D721Med (cell line): ENCODE measurements at regions not wholly inside any gene's neighbourhood (a gene's known extent, or its start where the extent isn't known, plus 50 kb on each side); places are given as distances from the start of the nearest gene placed in this dataset.

Experiments used
- DNase-seq: peaks from one replicate; pipeline ENCODE4 v3.0.0; 2011; ENCODE audit warnings: low spot score; ENCODE audit not compliant: insufficient read length
- FAIRE-seq: peaks from 2 replicates; lab custom pipeline; 2011; peaks lifted over from hg19 to GRCh38; lab: Jason Lieb, UNC
- TF ChIP-seq, protein P1 (sequence below): IDR thresholded peaks from 2 replicates; pipeline ENCODE4 v1.5.1; 2012; ENCODE audit warnings: mild to moderate bottlenecking, control low read depth; ENCODE audit not compliant: insufficient read depth; ENCODE audit errors: missing control alignments

DNA sequence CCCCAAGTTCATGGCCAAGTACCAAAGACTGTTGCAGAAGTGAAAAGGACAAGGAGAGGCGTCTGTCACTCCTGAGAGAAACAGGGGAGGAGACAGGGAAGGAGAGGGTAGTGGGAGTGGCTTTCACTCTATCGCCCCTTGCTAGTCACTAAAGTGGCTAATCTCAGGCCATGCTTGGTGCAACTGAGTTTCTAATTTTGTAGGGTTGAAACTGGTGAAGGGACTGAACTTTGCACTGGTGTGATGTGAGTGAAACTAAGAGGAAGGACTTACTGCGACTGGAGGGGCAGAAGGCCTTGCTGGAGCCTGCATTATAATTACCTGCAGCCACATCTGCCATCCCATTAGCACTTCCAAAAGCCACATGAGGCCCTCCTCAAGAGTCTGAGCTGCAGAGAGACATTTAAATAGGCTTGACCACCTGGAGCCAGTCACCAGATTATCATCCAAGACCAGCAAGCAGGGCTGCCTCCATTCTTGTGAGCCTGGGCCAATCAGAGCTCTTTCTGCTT, 107.2 kb upstream of the EEPD1 start:
- FAIRE-seq (no peak), DNase-seq (no peak)
- TF ChIP-seq, protein P1, sequence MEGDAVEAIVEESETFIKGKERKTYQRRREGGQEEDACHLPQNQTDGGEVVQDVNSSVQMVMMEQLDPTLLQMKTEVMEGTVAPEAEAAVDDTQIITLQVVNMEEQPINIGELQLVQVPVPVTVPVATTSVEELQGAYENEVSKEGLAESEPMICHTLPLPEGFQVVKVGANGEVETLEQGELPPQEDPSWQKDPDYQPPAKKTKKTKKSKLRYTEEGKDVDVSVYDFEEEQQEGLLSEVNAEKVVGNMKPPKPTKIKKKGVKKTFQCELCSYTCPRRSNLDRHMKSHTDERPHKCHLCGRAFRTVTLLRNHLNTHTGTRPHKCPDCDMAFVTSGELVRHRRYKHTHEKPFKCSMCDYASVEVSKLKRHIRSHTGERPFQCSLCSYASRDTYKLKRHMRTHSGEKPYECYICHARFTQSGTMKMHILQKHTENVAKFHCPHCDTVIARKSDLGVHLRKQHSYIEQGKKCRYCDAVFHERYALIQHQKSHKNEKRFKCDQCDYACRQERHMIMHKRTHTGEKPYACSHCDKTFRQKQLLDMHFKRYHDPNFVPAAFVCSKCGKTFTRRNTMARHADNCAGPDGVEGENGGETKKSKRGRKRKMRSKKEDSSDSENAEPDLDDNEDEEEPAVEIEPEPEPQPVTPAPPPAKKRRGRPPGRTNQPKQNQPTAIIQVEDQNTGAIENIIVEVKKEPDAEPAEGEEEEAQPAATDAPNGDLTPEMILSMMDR: no peak

DNA sequence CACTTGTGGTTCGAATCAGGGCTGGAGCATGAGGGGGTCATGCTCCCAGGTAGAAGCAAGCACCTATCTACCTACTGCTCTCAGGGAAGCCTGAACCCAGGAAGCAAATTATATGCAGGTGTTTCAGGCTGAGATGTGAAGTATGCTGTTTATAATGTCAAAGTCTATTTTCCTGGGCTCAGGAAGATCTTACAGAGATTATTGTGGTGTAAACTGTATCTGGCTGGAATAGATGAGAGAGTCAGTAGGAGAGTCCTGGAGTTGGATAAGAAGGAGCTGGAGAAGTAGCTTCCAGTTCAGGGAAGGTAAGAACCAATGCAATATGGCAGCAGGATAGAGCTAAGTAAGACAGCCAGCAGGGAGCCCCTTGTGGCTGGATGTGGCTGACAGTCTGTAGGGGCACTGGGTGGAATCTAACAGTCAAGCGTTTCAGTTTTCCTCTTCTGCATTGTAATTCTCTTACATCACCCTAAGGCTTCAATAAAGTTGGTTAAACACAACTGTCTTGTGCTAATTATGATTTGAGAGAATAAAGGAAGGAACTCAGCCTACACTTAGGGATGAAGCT, 105.9 kb upstream of the EEPD1 start:
- TF ChIP-seq, protein P1: no peak
- no peak for DNase-seq
- no peak for FAIRE-seq

DNA sequence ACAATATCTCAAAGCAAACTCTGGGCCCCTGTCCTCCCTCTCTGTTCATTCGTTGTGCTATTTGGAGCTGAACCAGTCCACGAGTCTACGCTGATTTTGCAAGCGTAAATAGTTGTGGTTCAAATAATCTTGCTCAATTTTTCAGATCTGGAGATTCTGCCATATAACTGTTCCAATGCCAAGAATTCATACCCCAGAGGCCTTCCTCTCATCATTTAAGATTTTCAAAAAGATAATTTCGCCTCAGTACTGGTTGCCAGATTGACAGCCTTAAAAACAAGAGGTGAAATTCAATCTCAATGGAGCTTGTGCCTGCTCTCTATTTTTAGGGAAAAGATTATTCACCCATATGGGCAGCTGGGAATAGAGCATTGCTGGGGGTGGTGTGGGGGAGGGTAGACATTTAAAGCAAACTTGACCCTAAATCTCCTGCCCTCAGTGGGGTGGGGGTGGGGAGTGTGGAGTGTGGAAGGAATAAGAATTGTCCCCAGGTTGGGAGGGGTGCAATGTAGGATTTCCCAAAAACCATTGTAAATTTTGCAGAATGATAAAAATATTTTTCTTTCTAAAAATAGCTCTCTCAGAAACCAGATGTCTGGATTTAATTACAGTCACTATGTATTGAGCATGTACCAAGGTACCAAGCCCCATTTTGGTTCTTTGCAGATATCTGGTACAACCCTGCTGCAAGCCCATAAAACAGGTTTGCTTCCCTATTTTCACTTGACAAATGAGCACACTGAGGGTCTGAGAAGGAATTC, 104.7 kb upstream of the EEPD1 start:
- DNase-seq (no peak), FAIRE-seq (no peak)
- TF ChIP-seq, protein P1: no peak

DNA sequence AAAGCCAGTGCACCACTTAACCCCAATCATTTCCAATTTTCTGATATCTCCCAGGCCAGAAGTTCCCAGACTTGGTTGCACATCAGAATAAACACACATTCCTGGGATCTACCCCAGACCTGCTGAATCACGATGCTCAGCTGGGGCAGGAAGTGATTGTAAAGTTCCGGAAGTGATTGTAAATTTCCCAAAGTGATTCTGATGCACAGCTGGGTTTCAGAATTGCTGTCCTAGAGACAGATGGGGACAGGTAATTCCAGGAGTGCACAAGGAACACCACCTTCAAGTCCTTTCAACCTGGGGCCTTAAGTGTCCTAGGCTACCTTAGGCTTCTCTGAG, 104.2 kb upstream of the EEPD1 start:
- TF ChIP-seq, protein P1: no peak
- FAIRE-seq: no peak
- no peak for DNase-seq

DNA sequence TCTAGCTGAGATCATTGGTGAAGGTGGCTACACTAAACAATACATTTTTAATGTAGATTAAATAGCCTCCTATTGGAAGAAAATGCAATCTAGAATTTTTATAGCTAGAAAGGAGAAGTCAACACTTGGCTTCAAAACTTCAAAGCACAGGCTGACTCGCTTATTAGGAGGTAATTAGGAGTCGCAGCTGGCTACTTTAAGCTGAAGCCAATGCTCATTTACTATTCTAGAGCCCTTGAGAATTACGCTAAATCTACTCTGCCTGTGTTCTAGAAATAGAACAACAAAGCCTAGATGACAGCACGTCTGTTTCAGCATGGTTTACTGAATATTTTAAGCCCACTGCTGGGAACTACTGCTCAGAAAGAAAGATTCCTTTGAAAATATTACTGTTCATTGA, 101.6 kb upstream of the EEPD1 start:
- no peak for DNase-seq
- FAIRE-seq: no peak

DNA sequence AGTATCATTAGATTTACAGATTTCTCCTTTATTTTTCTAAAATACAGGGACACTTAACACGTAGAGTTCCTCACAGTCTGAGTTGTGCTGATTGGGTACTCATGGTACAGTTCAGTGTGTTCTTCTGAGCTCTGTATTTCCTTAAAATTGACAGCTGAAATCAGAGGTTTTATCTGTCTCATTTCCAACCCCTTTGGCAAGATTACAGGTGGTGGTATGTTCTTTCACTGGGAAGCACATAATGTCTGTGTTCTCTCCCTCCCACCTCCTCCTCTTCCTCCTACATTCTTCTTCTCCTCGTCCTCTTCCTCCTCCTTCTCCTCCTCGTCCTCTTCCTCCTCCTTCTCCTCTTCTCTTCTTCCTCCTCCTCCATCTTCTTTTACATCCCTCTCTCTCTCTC, 99.5 kb upstream of the EEPD1 start:
- FAIRE-seq: no peak
- TF ChIP-seq, protein P1: no peak

More for the DNA sequence above, 101.6 kb upstream of the EEPD1 start:
- TF ChIP-seq, protein P1: no peak

DNA sequence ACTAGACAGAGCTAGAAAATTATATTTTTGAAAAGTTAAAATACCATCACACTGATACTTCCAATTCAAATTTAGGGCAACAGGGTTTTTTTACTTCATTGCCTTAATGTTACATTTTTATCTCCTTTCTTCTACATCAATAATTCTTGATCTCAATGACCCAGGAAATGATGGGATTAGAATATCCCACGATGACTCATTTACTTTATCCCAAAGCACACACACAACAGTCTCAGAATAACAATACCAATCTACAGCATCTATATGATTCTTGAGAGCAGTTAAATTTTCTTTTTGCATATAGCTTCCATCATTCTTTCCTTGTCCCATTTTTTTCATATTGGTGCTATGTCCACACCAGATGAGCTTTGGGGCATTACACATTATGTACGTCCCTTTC, 98.4 kb upstream of the EEPD1 start:
- no peak for DNase-seq
- TF ChIP-seq, protein P1: no peak
- FAIRE-seq: no peak

More for the DNA sequence above, 99.5 kb upstream of the EEPD1 start:
- DNase-seq: no peak
